ENCODE measurements at regions not wholly inside any gene's neighbourhood (a gene's known extent, or its start where the extent isn't known, plus 50 kb on each side); places are given as distances from the start of the nearest gene placed in this dataset.

DNA sequence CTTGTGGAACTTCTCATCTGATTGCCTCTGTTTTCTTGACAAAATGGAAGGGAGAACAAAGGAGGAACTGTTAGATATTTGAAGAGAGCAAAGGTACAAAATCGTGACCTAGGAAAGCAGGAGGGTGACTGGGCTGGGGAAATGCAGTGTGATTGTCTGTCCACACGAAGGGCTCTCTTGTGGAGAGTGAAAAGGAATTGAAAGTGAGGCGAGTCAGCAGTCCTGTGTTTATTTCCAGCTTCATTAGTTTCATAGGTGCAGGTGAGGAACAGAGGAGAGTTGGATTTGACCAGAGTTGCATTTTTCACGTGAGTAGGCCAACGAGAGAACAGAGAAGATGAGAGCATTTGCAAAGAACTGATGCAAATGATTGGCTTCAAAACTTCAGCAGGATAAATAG, 336.4 kb upstream of the SATB1 start:
- WGBS, result 71% methylated on average over 5 of the region's 5 CpGs
- H3K27me3 ChIP-seq, result no peaks in the 10 kb centered on the region
- peaks cover 5% of the 10 kb centered on the region for H3K4me1 ChIP-seq
- no peaks in the 10 kb centered on the region for H3K9me3 ChIP-seq
- DNase-seq (ENCODE audit: low spot score in 2 of 2), result no peak
- no peak overlapping the region for H3K4me3 ChIP-seq
- no peak for TF ChIP-seq EP300 (IDR thresholded peaks at IDR 0.05)
- no peaks in the 10 kb centered on the region for H3K36me3 ChIP-seq
- no peak overlapping the region for H3K27ac ChIP-seq

DNA sequence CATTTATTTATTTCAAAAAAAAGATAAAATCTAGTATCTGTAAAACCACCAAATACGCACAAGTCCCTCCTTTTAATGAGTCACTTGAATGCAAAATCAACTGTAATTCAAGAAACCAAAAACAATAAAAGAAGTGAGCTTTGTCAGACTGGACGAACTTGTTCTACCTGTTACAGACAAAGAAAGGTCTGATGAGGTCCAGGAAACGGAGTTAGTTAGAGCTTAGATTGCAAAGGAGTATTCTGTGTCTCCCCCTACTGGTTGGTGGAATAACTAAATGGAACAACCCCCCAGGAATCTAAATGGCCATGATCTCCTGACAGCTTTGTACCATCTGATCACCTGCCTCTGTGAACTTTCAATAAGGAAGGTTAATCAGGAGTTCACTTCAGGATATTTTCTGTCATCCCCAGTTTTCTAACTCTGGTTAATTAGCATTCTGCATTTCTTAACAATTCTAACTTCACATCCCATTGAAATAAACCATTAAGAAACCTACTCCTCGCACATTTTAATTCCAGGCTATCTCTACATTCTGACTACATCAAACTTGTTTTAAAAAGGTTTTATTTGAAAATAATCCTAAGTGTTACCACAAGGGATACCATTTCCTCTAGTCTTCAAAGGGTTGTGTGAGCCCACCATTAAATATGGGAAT, 333.0 kb upstream of the SATB1 start:
- 37% methylated on average over 4 of the region's 4 CpGs for WGBS
- no peak for DNase-seq (ENCODE audit: low spot score in 2 of 2)

DNA sequence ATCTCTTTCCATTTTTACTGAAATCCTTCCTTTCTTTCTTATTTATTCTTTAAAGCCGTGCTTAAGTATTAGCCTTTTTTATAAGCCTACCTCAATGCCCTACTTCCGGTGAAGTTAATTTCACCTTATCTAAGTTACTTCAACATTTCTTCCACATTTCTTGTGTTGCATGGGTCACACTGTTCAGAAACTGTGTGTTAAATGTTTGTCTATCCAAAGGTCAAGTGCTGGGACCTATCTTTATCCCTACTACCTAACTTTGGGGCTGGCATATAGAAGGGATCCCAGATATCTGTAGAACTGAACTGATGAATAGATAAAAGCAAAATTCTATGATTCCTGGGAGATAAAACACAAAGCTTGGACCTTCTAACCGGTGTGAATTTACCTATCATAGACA, 332.3 kb upstream of the SATB1 start:
- Histone ChIP-seq H3K27me3 (no peaks in the 10 kb centered on the region), H3K27ac (no peak overlapping the region), H3K4me1 (peaks cover 5% of the 10 kb centered on the region), H3K36me3 (no peaks in the 10 kb centered on the region), H3K9me3 (no peaks in the 10 kb centered on the region), H3K4me3 (no peak overlapping the region)
- TF ChIP-seq POLR2AphosphoS5 (IDR thresholded peaks at IDR 0.05) (no peak), POLR2A (IDR thresholded peaks at IDR 0.05) (no peak), EP300 (IDR thresholded peaks at IDR 0.05) (no peak)
- TF ChIP-seq, protein P1, sequence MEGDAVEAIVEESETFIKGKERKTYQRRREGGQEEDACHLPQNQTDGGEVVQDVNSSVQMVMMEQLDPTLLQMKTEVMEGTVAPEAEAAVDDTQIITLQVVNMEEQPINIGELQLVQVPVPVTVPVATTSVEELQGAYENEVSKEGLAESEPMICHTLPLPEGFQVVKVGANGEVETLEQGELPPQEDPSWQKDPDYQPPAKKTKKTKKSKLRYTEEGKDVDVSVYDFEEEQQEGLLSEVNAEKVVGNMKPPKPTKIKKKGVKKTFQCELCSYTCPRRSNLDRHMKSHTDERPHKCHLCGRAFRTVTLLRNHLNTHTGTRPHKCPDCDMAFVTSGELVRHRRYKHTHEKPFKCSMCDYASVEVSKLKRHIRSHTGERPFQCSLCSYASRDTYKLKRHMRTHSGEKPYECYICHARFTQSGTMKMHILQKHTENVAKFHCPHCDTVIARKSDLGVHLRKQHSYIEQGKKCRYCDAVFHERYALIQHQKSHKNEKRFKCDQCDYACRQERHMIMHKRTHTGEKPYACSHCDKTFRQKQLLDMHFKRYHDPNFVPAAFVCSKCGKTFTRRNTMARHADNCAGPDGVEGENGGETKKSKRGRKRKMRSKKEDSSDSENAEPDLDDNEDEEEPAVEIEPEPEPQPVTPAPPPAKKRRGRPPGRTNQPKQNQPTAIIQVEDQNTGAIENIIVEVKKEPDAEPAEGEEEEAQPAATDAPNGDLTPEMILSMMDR (IDR thresholded peaks at IDR 0.05), result no peak
- DNase-seq (ENCODE audit: low spot score in 2 of 2), result no peak
- 88% methylated on average over 3 of the region's 3 CpGs for WGBS

More for the DNA sequence above, 333.0 kb upstream of the SATB1 start:
- H3K36me3 ChIP-seq, result no peaks in the 10 kb centered on the region
- no peak overlapping the region for H3K4me3 ChIP-seq
- TF ChIP-seq, protein P1 (IDR thresholded peaks at IDR 0.05), result peak; percentile 60 to 66
- no peak for TF ChIP-seq POLR2AphosphoS5 (IDR thresholded peaks at IDR 0.05)
- peaks cover 5% of the 10 kb centered on the region for H3K4me1 ChIP-seq
- H3K27ac ChIP-seq, result no peak overlapping the region
- no peaks in the 10 kb centered on the region for H3K9me3 ChIP-seq
- no peaks in the 10 kb centered on the region for H3K27me3 ChIP-seq

DNA sequence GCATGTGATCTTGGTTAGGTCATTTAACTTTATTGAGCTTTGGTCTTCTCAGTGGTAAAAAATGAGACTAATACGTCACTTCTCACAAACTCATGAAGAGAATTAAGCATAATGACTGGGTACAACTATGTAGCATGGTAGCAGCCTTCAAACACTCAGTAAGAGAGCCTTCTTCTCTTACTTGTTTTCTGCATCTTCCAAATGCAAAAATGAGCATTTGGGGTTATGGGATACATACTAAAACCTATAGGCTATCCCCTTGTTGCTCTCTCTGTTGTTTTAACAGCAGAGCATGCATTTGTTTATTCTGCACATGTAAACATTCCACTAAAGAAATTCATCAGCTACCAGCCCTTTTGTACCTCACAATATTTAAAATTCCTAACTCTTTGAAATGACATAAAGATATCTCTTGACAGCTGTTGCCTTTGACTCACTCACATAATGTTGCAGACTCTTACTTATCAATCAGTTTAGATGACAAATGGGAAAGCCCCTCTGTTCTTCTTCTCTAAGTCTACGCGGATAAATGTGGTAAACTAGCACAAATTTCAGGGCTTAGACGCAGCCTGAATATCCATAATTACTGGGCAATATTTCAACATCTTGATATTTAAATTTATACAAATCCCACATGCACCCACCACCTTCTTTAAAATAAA, 327.3 kb upstream of the SATB1 start:
- TF ChIP-seq EP300 (IDR thresholded peaks at IDR 0.05), result no peak
- Histone ChIP-seq H3K9me3 (no peaks in the 10 kb centered on the region), H3K27me3 (no peaks in the 10 kb centered on the region), H3K4me3 (no peak overlapping the region), H3K4me1 (no peaks in the 10 kb centered on the region), H3K36me3 (no peaks in the 10 kb centered on the region), H3K27ac (no peak overlapping the region)
- WGBS, result 85% methylated on average over 4 of the region's 4 CpGs
- DNase-seq (ENCODE audit: low spot score in 2 of 2), result no peak

DNA sequence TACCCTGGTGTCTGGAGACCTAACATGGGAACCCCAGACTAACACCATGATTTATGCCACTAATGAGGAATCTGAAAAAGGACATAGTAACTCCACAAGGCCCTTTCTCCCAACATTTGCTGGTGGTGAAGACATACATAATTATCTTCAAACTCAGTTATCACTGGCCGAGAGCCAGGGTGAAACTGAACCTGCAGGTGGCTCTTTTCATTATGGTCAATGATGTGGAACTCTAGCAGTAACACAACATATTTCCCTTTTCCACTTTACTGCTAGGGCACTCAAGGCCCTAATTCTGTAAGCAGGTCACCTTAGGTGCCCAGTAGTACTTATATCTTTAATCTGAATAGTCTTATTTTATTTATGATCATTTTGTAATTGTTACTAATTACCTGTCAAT, 326.4 kb upstream of the SATB1 start:
- DNase-seq (ENCODE audit: low spot score in 2 of 2), result no peak
- Histone ChIP-seq H3K27me3 (no peaks in the 10 kb centered on the region), H3K4me3 (no peak overlapping the region), H3K4me1 (no peaks in the 10 kb centered on the region), H3K27ac (no peak overlapping the region), H3K9me3 (no peaks in the 10 kb centered on the region), H3K36me3 (no peaks in the 10 kb centered on the region)
- TF ChIP-seq POLR2AphosphoS5 (IDR thresholded peaks at IDR 0.05), result no peak
- TF ChIP-seq EP300 (IDR thresholded peaks at IDR 0.05), result no peak
- TF ChIP-seq, protein P1 (IDR thresholded peaks at IDR 0.05), result no peak
- TF ChIP-seq POLR2A (IDR thresholded peaks at IDR 0.05), result no peak
- 94% methylated on average over 1 of the region's 1 CpG for WGBS

DNA sequence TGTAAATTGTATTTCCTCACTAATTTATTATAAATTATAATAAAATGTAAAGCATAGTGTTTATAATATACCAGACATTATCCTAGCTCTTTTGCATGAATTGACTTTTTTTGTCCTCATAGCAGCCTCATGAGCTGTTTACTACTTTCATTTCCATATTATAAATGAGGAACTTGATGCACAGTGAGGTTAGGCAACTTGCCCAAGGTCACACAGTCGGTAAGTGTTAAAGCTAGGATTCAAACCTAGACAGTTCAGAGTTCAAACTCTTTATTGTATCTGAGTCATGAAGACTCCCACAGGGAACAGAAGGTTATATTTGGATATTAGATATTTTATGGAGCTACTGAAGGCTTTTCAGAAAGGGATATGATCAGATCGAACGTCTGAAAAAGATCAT, 322.2 kb upstream of the SATB1 start:
- 75% methylated on average over 3 of the region's 3 CpGs for WGBS
- no peaks in the 10 kb centered on the region for H3K9me3 ChIP-seq
- DNase-seq (ENCODE audit: low spot score in 2 of 2), result no peak
- H3K4me3 ChIP-seq, result no peak overlapping the region
- TF ChIP-seq POLR2AphosphoS5 (IDR thresholded peaks at IDR 0.05) (no peak), POLR2A (IDR thresholded peaks at IDR 0.05) (no peak), EP300 (IDR thresholded peaks at IDR 0.05) (no peak)
- TF ChIP-seq, protein P1 (IDR thresholded peaks at IDR 0.05), result no peak
- H3K4me1 ChIP-seq, result no peaks in the 10 kb centered on the region
- H3K27me3 ChIP-seq, result no peaks in the 10 kb centered on the region
- H3K36me3 ChIP-seq, result no peaks in the 10 kb centered on the region
- H3K27ac ChIP-seq, result no peak overlapping the region

All from suprapubic skin (tissue), 4 donors.